Spinal cord (tissue), 9 donors: ENCODE measurements at regions not wholly inside any gene's neighbourhood (a gene's known extent, or its start where the extent isn't known, plus 50 kb on each side); places are given as distances from the start of the nearest gene placed in this dataset.
"Not testable (repeated sequence)": the region's sequence is repeated elsewhere in the genome, so short reads cannot be mapped to it uniquely, and the experiment has no call there.

ENCODE experiments used
- DNase-seq, 6 donors: peaks; one replicate each; pipeline versions ENCODE4 v3.0.0 to v3.0.0-alpha.2; 2013 to 2015; ENCODE audit warnings: low spot score in 6 of 6, low read depth in 4 of 6
- H3K27ac ChIP-seq: one replicate; pipeline ENCODE4 v1.5.1; 2013; ENCODE audit warnings: low read depth, low read length, control low read depth
- H3K27me3 ChIP-seq: one replicate; pipeline ENCODE4 v1.6.1; 2013; ENCODE audit warnings: low read length; ENCODE audit not compliant: control insufficient read depth, insufficient read depth
- H3K36me3 ChIP-seq: one replicate; pipeline ENCODE4 v1.6.1; 2013; ENCODE audit warnings: low read length; ENCODE audit not compliant: control insufficient read depth, insufficient read depth
- H3K4me1 ChIP-seq: one replicate; pipeline ENCODE4 v1.6.1; 2013; ENCODE audit warnings: low read length; ENCODE audit not compliant: control insufficient read depth, insufficient read depth
- H3K4me3 ChIP-seq: one replicate; pipeline ENCODE4 v1.5.1; 2013; ENCODE audit warnings: low read depth, low read length, control low read depth
- H3K9me3 ChIP-seq: one replicate; pipeline ENCODE4 v1.6.1; 2013; ENCODE audit warnings: low read length; ENCODE audit not compliant: control insufficient read depth, insufficient read depth
- WGBS: methylation state at CpG from one replicate; pipeline ENCODE4 v1.1.5; 2013; ENCODE audit warnings: missing lambda C conversion rate; ENCODE audit not compliant: insufficient coverage; 5-methylcytosine and 5-hydroxymethylcytosine counted together
- donor health status: healthy.

GRCh38 chr10:25842146-25842545, 91.9 kb upstream of the MYO3A start:
- WGBS: 54% methylated on average over 2 of the region's 6 CpGs
- peak in 2 of 6 donors; percentile 62 to 68 for DNase-seq

DNA sequence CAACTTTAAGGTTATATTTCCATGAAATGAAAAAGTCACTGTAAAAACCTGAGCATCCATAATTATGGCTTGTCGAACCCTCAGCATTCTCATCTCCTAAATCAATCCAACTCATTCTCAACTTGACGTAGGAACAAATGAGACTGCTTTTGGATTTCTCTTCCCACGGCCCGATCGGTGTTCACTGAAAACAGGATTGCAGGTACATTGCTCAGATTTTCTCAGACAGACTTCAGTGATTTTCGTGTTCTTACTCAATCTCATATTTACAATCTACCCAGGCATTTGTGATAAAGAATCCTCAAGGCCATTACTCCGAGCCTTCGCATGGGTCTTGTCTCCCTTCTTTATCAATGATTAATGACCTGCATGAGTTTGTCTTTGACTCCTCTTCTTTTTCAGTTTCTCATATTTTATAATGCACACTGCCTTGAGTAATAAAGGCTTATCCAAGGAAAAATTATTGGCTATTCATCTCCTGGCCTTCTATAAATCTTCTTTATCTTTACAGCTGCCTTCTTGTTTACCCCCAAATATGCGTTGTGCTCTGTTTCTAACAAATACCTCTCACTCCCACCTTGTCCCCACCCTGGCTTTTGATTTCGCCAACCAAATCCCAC, 90.4 kb upstream of the MYO3A start:
- no peaks in the 10 kb centered on the region for H3K9me3 ChIP-seq
- WGBS: 87% methylated on average over 8 of the region's 10 CpGs
- H3K4me1 ChIP-seq: no peaks in the 10 kb centered on the region
- no peaks in the 10 kb centered on the region for H3K36me3 ChIP-seq
- no peaks in the 10 kb centered on the region for H3K27me3 ChIP-seq
- H3K27ac ChIP-seq: no peak overlapping the region
- H3K4me3 ChIP-seq: no peak overlapping the region
- no peak for DNase-seq

More at GRCh38 chr10:25842146-25842545, 91.9 kb upstream of the MYO3A start:
- Histone ChIP-seq H3K36me3 (no peaks in the 10 kb centered on the region), H3K4me1 (no peaks in the 10 kb centered on the region), H3K27ac (no peak overlapping the region), H3K9me3 (no peaks in the 10 kb centered on the region), H3K4me3 (no peak overlapping the region), H3K27me3 (no peaks in the 10 kb centered on the region)

DNA sequence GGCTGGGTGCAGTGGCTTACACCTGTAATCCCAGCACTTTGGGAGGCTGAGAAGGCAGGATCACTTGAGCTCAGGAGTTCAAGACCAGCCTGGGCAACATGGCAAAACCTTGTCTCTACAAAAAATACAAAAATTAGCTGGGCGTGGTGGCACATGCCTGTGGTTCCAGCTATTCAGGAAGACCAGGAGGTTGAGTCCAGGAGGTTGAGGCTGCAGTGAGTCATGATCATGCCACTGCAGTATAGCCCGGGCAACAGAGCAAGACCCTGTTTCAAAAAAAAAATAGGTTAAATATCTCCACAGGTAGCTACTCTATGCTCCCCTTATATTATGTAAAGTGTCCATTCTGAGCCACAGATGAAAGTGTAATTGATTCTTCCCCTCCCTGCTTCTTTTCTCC, 89.3 kb upstream of the MYO3A start:
- WGBS: no CpG with 5 or more reads among the region's 2 CpGs

GRCh38 chr10:25849268-25849667, 84.8 kb upstream of the MYO3A start:
- H3K4me1 ChIP-seq: no peaks in the 10 kb centered on the region
- WGBS: 80% methylated on average over 2 of the region's 3 CpGs
- H3K27me3 ChIP-seq: no peaks in the 10 kb centered on the region
- H3K9me3 ChIP-seq: no peaks in the 10 kb centered on the region
- no peak overlapping the region for H3K4me3 ChIP-seq
- H3K36me3 ChIP-seq: no peaks in the 10 kb centered on the region
- no peak overlapping the region for H3K27ac ChIP-seq
- DNase-seq: no peak

More for the DNA sequence above, 89.3 kb upstream of the MYO3A start:
- not testable (repeated sequence) for H3K4me1 ChIP-seq, H3K36me3 ChIP-seq, DNase-seq, H3K27me3 ChIP-seq, H3K27ac ChIP-seq, H3K9me3 ChIP-seq, H3K4me3 ChIP-seq

GRCh38 chr10:25849988-25850387, 84.0 kb upstream of the MYO3A start:
- no peaks in the 10 kb centered on the region for H3K27me3 ChIP-seq
- WGBS: 44% methylated on average over 2 of the region's 4 CpGs
- no peaks in the 10 kb centered on the region for H3K9me3 ChIP-seq
- no peaks in the 10 kb centered on the region for H3K36me3 ChIP-seq
- no peak overlapping the region for H3K27ac ChIP-seq
- no peaks in the 10 kb centered on the region for H3K4me1 ChIP-seq
- no peak overlapping the region for H3K4me3 ChIP-seq
- DNase-seq: peak in 1 of 6 donors; percentile 59

- H3K4me1 ChIP-seq: no peaks in the 10 kb centered on the region
- no peak overlapping the region for H3K4me3 ChIP-seq
- DNase-seq: no peak
- H3K9me3 ChIP-seq: no peaks in the 10 kb centered on the region
- WGBS: 66% methylated on average over 5 of the region's 7 CpGs
- H3K36me3 ChIP-seq: no peaks in the 10 kb centered on the region
- H3K27ac ChIP-seq: no peak overlapping the region
- no peaks in the 10 kb centered on the region for H3K27me3 ChIP-seq
Observed at GRCh38 chr10:25851548-25851947, 82.5 kb upstream of the MYO3A start.

- H3K9me3 ChIP-seq: no peaks in the 10 kb centered on the region
- DNase-seq: no peak
- WGBS: 70% methylated on average over 3 of the region's 8 CpGs
- H3K36me3 ChIP-seq: no peaks in the 10 kb centered on the region
- no peaks in the 10 kb centered on the region for H3K27me3 ChIP-seq
- H3K4me3 ChIP-seq: no peak overlapping the region
- H3K4me1 ChIP-seq: no peaks in the 10 kb centered on the region
- no peak overlapping the region for H3K27ac ChIP-seq
Observed at GRCh38 chr10:25852364-25852941, 81.6 kb upstream of the MYO3A start.

DNA sequence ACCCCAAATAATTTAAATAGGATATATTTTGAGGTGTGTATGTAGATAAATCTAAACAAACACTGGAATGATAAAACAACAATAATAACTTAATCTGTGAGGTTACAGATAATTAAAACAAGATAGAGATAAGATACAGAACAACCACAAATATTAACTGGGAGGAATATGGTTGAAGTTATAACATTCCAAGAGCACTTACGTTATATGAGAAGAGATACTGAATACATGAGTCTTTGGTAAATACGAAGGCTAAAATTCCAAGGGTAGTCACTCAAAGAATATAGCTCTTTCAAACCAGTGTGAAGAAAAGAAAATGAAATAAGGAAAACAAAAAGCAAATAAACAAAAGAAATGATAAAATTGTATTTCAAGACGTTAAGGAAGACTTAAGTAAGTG, 76.0 kb upstream of the MYO3A start:
- H3K4me3 ChIP-seq: no peak overlapping the region
- WGBS: no CpG with 5 or more reads among the region's 3 CpGs
- no peaks in the 10 kb centered on the region for H3K36me3 ChIP-seq
- no peaks in the 10 kb centered on the region for H3K9me3 ChIP-seq
- DNase-seq: no peak
- H3K27me3 ChIP-seq: no peaks in the 10 kb centered on the region
- H3K4me1 ChIP-seq: no peaks in the 10 kb centered on the region
- H3K27ac ChIP-seq: no peak overlapping the region

DNA sequence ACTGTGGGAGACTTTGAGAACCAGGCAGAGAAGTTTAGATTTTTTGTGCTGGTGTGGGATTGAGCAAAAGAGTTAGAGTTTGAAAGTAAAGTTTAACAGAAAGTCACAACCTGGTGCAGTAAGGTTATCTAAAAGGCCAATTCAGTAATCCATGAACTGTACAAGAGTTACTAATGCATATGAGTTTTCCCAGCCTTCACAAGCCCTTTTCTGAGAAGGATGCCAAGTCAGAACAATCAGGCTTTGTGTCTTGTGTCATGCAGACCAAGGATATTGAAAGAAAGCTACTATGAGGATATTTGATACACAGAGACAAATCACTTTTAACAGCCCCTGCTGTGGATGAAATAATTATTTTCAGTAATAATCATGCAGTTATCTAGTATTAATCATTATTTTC, 68.8 kb upstream of the MYO3A start:
- Histone ChIP-seq H3K27me3 (no peaks in the 10 kb centered on the region), H3K36me3 (no peaks in the 10 kb centered on the region), H3K4me3 (no peak overlapping the region), H3K27ac (no peak overlapping the region), H3K9me3 (no peaks in the 10 kb centered on the region), H3K4me1 (no peaks in the 10 kb centered on the region)
- DNase-seq: peak in 1 of 6 donors; percentile 46

- DNase-seq: no peak
- Histone ChIP-seq H3K27ac (no peak overlapping the region), H3K36me3 (no peaks in the 10 kb centered on the region), H3K27me3 (no peaks in the 10 kb centered on the region), H3K4me3 (no peak overlapping the region), H3K4me1 (no peaks in the 10 kb centered on the region), H3K9me3 (no peaks in the 10 kb centered on the region)
- WGBS: no CpG with 5 or more reads among the region's 3 CpGs
Observed at GRCh38 chr10:25867321-25867720, 66.7 kb upstream of the MYO3A start.
